Gastroesophageal sphincter (tissue), 2 donors: ENCODE measurements at regions not wholly inside any gene's neighbourhood (a gene's known extent, or its start where the extent isn't known, plus 50 kb on each side); places are given as distances from the start of the nearest gene placed in this dataset.

Source experiments
- POLR2A ChIP-seq, 2 donors: fragments of 450-650 bp; IDR thresholded peaks; one replicate each; pipeline ENCODE4 v1.6.1; 2017; ENCODE audit warnings: antibody characterized with exemption in 2 of 2, mild to moderate bottlenecking in 2 of 2, moderate library complexity in 1 of 2
- POLR2AphosphoS5 ChIP-seq: sonication (generic); formaldehyde crosslinking; IDR thresholded peaks from one replicate; pipeline ENCODE4 v1.6.1; 2017; ENCODE audit warnings: antibody characterized with exemption

GRCh38 chr9:17019398-17019797 lies 115.4 kb upstream of the CNTLN start:
- TF ChIP-seq POLR2A (IDR thresholded peaks at IDR 0.05): no peak
- no peak for TF ChIP-seq POLR2AphosphoS5
